Endothelial cell of umbilical vein (primary cell): ENCODE measurements at regions not wholly inside any gene's neighbourhood (a gene's known extent, or its start where the extent isn't known, plus 50 kb on each side); places are given as distances from the start of the nearest gene placed in this dataset.

Experiments
- BruUV-seq: library from RNA; stranded (reverse); fragments of 400-500 nt; replicated peaks from 2 replicates; lab custom pipeline; 2021; lab: Mats Ljungman, UMichigan
- CTCF ChIA-PET: fragments of 300-600, 350-600 bp; sonication (Branson Sonifier 250); formaldehyde crosslinking; loops from one replicate; lab custom pipeline; 2021; ENCODE audit warnings: antibody characterized with exemption, inconsistent platforms; lab: Charles Lee
- POLR2A ChIA-PET: fragments of 300-600, 350-600 bp; sonication (Branson Sonifier 250); formaldehyde crosslinking; loops from one replicate; lab custom pipeline; 2021; ENCODE audit warnings: antibody characterized with exemption, inconsistent platforms; lab: Charles Lee
- DNase-seq: peaks from one replicate; pipeline ENCODE4 v3.0.0-alpha.2; 2011; ENCODE audit warnings: low read depth, low spot score
- FAIRE-seq: peaks from 2 replicates; lab custom pipeline; 2011; peaks lifted over from hg19 to GRCh38; lab: Jason Lieb, UNC
- H2AFZ ChIP-seq: 2 replicates; pipeline ENCODE4 v1.6.0; 2012; ENCODE audit warnings: low read depth, low read length, control low read depth, inconsistent platforms
- H3K27ac ChIP-seq: 2 replicates; pipeline ENCODE4 v1.5.1; 2011; ENCODE audit warnings: low read depth, mild to moderate bottlenecking, control low read depth, low read length, moderate library complexity; ENCODE audit not compliant: insufficient read depth
- H3K27me3 ChIP-seq, 2 experiments: 2 replicates each; pipeline versions ENCODE4 v1.6.0 to v1.6.1; 2011; ENCODE audit warnings: low read length in 2 of 2, mixed read lengths in 1 of 2; ENCODE audit not compliant: control insufficient read depth in 2 of 2, insufficient read depth in 2 of 2
- H3K36me3 ChIP-seq, 2 experiments: 2 replicates in 1 of 2; 3 replicates in 1 of 2; pipeline ENCODE4 v1.5.1; 2011; ENCODE audit warnings: low read length in 2 of 2, mild to moderate bottlenecking in 1 of 2, moderate library complexity in 1 of 2; ENCODE audit not compliant: control insufficient read depth in 2 of 2, insufficient read depth in 2 of 2; ENCODE audit errors: extremely low read depth in 1 of 2
- H3K4me1 ChIP-seq: 3 replicates; pipeline ENCODE4 v1.5.1; 2011; ENCODE audit warnings: mild to moderate bottlenecking, low read length; ENCODE audit not compliant: control insufficient read depth, insufficient read depth; ENCODE audit errors: extremely low read depth
- H3K4me2 ChIP-seq: 2 replicates; pipeline ENCODE4 v1.6.1; 2011; ENCODE audit warnings: low read length, control low read depth, mixed read lengths; ENCODE audit not compliant: insufficient read depth
- H3K4me3 ChIP-seq, 3 experiments: fragments of 200-600 bp in 1 of 3; sonication (generic), shearing (Covaris generic) in 1 of 3; replicated peaks in 1 of 3; 2 replicates each; pipeline ENCODE4 v1.5.1; 2011 to 2016; ENCODE audit warnings: control low read depth in 3 of 3, low read length in 3 of 3, mild to moderate bottlenecking in 2 of 3, inconsistent platforms in 1 of 3, low read depth in 1 of 3, moderate library complexity in 1 of 3; ENCODE audit not compliant: insufficient read depth in 1 of 3
- H3K79me2 ChIP-seq: 2 replicates; pipeline ENCODE4 v1.6.0; 2012; ENCODE audit warnings: low read length, inconsistent platforms; ENCODE audit not compliant: control insufficient read depth, insufficient read depth
- H3K9ac ChIP-seq: replicated peaks from 2 replicates; pipeline ENCODE3; 2011; ENCODE audit warnings: low read length, control low read depth; ENCODE audit not compliant: insufficient read depth; ENCODE audit errors: extremely low read depth
- H3K9me1 ChIP-seq: replicated peaks from 3 replicates; pipeline ENCODE4 v1.6.0; 2011; ENCODE audit warnings: mild to moderate bottlenecking, low read length; ENCODE audit not compliant: control insufficient read depth, insufficient read depth; ENCODE audit errors: extremely low read depth
- H3K9me3 ChIP-seq: replicated peaks from 2 replicates; pipeline ENCODE4 v1.5.1; 2012; ENCODE audit warnings: low read length, inconsistent platforms; ENCODE audit not compliant: control insufficient read depth, insufficient read depth
- H4K20me1 ChIP-seq: replicated peaks from 2 replicates; pipeline ENCODE3; 2011; ENCODE audit warnings: mild to moderate bottlenecking, low read length; ENCODE audit not compliant: control insufficient read depth, insufficient read depth; ENCODE audit errors: extremely low read depth
- CTCF ChIP-seq, 2 donors: IDR thresholded peaks; 1 replicate in 1 of 2; 2 replicates in 1 of 2; pipeline ENCODE4 v1.5.1; 2011; ENCODE audit warnings: low read length in 2 of 2, mild to moderate bottlenecking in 2 of 2, moderate library complexity in 2 of 2, control low read depth in 1 of 2, inconsistent platforms in 1 of 2, low read depth in 1 of 2; ENCODE audit not compliant: insufficient read depth in 1 of 2; ENCODE audit errors: extremely low read depth in 1 of 2
- EZH2 ChIP-seq: IDR thresholded peaks from 2 replicates; pipeline ENCODE4 v1.6.1; 2012; ENCODE audit warnings: borderline replicate concordance, low read depth, mild to moderate bottlenecking, moderate library complexity, low read length, inconsistent platforms; ENCODE audit not compliant: severe bottlenecking
- FOS ChIP-seq: IDR thresholded peaks from 2 replicates; pipeline ENCODE4 v1.6.1; 2011; ENCODE audit warnings: mild to moderate bottlenecking, low read length, moderate library complexity, borderline replicate concordance; ENCODE audit not compliant: insufficient read depth
- GATA2 ChIP-seq: IDR thresholded peaks from 2 replicates; pipeline ENCODE4 v1.7.0; 2011; ENCODE audit warnings: low read depth, mild to moderate bottlenecking, moderate library complexity, mixed read lengths, low read length; ENCODE audit not compliant: insufficient read length, insufficient read depth
- JUN ChIP-seq: IDR thresholded peaks from 2 replicates; pipeline ENCODE4 v1.6.1; 2011; ENCODE audit warnings: borderline replicate concordance, low read depth; ENCODE audit not compliant: insufficient read length, insufficient read depth
- MAX ChIP-seq: IDR thresholded peaks from 2 replicates; pipeline ENCODE4 v1.6.1; 2011; ENCODE audit not compliant: insufficient read depth, insufficient read length
- MYC ChIP-seq: IDR thresholded peaks from one replicate; pipeline ENCODE4 v1.6.1; 2011; ENCODE audit warnings: mild to moderate bottlenecking, low read depth, low read length
- POLR2A ChIP-seq: IDR thresholded peaks from 2 replicates; pipeline ENCODE4 v1.6.1; 2012; ENCODE audit warnings: low read depth, mild to moderate bottlenecking, control low read depth, low read length
- POLR2AphosphoS5 ChIP-seq: IDR thresholded peaks from 2 replicates; pipeline ENCODE4 v1.6.1; 2012; ENCODE audit warnings: low read depth, mild to moderate bottlenecking, control low read depth, low read length, moderate library complexity; ENCODE audit not compliant: insufficient read depth
- dilution Hi-C: fragments of 300-500 bp; cut with MboI; formaldehyde crosslinking; loops from one replicate; pipeline ENCODE4 v1.15.0; 2019; ENCODE audit warnings: low sequenced_read_pairs; ENCODE audit not compliant: extremely low pct_ligation_motif_present
- intact Hi-C: fragments of 100-400 bp; cut with micrococcal nuclease; formaldehyde crosslinking; loops from one replicate; pipeline ENCODE4 v1.10.0; 2022

GRCh38 chr2:49813208-49813607 is 658.9 kb upstream of the FSHR start:
- no peaks in the 10 kb centered on the region for H3K27me3 ChIP-seq
- TF ChIP-seq MYC (no peak), MAX (no peak), JUN (no peak), POLR2AphosphoS5 (no peak), POLR2A (no peak), CTCF (IDR thresholded peaks at IDR 0.05; ENCODE audit: extremely low read depth in 1 of 2, insufficient read depth in 1 of 2, low read depth in 1 of 2, low read length in 2 of 2) (no peak), GATA2 (no peak), FOS (no peak), EZH2 (no peak)
- no peak overlapping the region for H3K9ac ChIP-seq
- BruUV-seq = no TSS peak
- H2AFZ ChIP-seq = no peak overlapping the region
- intact Hi-C loops (no loop called here), dilution Hi-C loops (no loop called here)
- no peaks in the 10 kb centered on the region for H3K9me1 ChIP-seq
- no peaks in the 10 kb centered on the region for H3K79me2 ChIP-seq
- POLR2A ChIA-PET = no interaction called here
- DNase-seq = no peak
- H3K27ac ChIP-seq = no peak overlapping the region
- CTCF ChIA-PET = no interaction called here
- H3K4me2 ChIP-seq = no peak overlapping the region
- H3K4me3 ChIP-seq = no peak overlapping the region
- H4K20me1 ChIP-seq = no peaks in the 10 kb centered on the region
- no peak for FAIRE-seq
- H3K4me1 ChIP-seq = no peaks in the 10 kb centered on the region
- peaks cover under 1% of the 10 kb centered on the region for H3K9me3 ChIP-seq
- no peaks in the 10 kb centered on the region for H3K36me3 ChIP-seq
